Neuronal stem cell (in vitro differentiated cells): ENCODE measurements at regions not wholly inside any gene's neighbourhood (a gene's known extent, or its start where the extent isn't known, plus 50 kb on each side); places are given as distances from the start of the nearest gene placed in this dataset.

Experiments
- DNase-seq: peaks from one replicate; pipeline ENCODE4 v3.0.0-alpha.2; 2013; ENCODE audit warnings: low spot score
- H2AFZ ChIP-seq: one replicate; pipeline ENCODE4 v1.6.1; 2013; ENCODE audit warnings: mild to moderate bottlenecking, low read length, inconsistent platforms
- H2AK5ac ChIP-seq: 2 replicates; pipeline ENCODE4 v1.6.1; 2013; ENCODE audit warnings: low read depth, mild to moderate bottlenecking, inconsistent platforms, low read length, moderate library complexity, mixed read lengths
- H2BK120ac ChIP-seq: 2 replicates; pipeline ENCODE4 v1.6.1; 2013; ENCODE audit warnings: low read depth, mild to moderate bottlenecking, inconsistent platforms, low read length, moderate library complexity, mixed read lengths
- H2BK12ac ChIP-seq: one replicate; pipeline ENCODE4 v1.6.1; 2013; ENCODE audit warnings: low read length, inconsistent platforms
- H2BK15ac ChIP-seq: 2 replicates; pipeline ENCODE4 v1.6.1; 2013; ENCODE audit warnings: mild to moderate bottlenecking, low read length, inconsistent platforms, mixed read lengths
- H2BK5ac ChIP-seq: one replicate; pipeline ENCODE4 v1.6.1; 2013; ENCODE audit warnings: inconsistent platforms, mild to moderate bottlenecking, low read length, moderate library complexity
- H3K14ac ChIP-seq: one replicate; pipeline ENCODE4 v1.6.1; 2013; ENCODE audit warnings: low read length, inconsistent platforms
- H3K18ac ChIP-seq: 2 replicates; pipeline ENCODE4 v1.6.1; 2013; ENCODE audit warnings: low read length, inconsistent platforms
- H3K23ac ChIP-seq: 2 replicates; pipeline ENCODE4 v1.6.1; 2013; ENCODE audit warnings: low read depth, mild to moderate bottlenecking, mixed read lengths, low read length, inconsistent platforms; ENCODE audit not compliant: poor library complexity
- H3K27ac ChIP-seq: replicated peaks from 3 replicates; pipeline ENCODE4 v1.5.1; 2013; ENCODE audit warnings: low read length, inconsistent platforms
- H3K27me3 ChIP-seq, 3 experiments: 2 replicates each; pipeline ENCODE4 v1.6.1; 2013; ENCODE audit warnings: low read length in 3 of 3, mild to moderate bottlenecking in 2 of 3, inconsistent platforms in 1 of 3, low read depth in 1 of 3, mixed read lengths in 1 of 3, moderate library complexity in 1 of 3; ENCODE audit not compliant: control insufficient read depth in 3 of 3, insufficient read depth in 3 of 3
- H3K36me3 ChIP-seq, 2 donors: replicated peaks in 1 of 2; 2 replicates each; pipeline ENCODE4 v1.6.1; 2013; ENCODE audit warnings: low read length in 2 of 2; ENCODE audit not compliant: control insufficient read depth in 2 of 2, insufficient read depth in 2 of 2
- H3K4ac ChIP-seq: 2 replicates; pipeline ENCODE4 v1.6.1; 2013; ENCODE audit warnings: inconsistent platforms, mild to moderate bottlenecking, low read length, moderate library complexity
- H3K4me1 ChIP-seq, 2 donors: 1 replicate in 1 of 2; 2 replicates in 1 of 2; pipeline ENCODE4 v1.6.1; 2013; ENCODE audit warnings: low read length in 2 of 2, low read depth in 1 of 2; ENCODE audit not compliant: control insufficient read depth in 2 of 2, insufficient read depth in 1 of 2
- H3K4me2 ChIP-seq: one replicate; pipeline ENCODE4 v1.6.1; 2013; ENCODE audit warnings: mild to moderate bottlenecking, low read length, inconsistent platforms; ENCODE audit not compliant: insufficient read depth, poor library complexity, severe bottlenecking
- H3K4me3 ChIP-seq, 2 donors: 2 replicates each; pipeline ENCODE4 v1.5.1; 2013; ENCODE audit warnings: low read length in 2 of 2, mild to moderate bottlenecking in 2 of 2, inconsistent platforms in 1 of 2, moderate library complexity in 1 of 2
- H3K79me1 ChIP-seq: one replicate; pipeline ENCODE4 v1.6.1; 2013; ENCODE audit warnings: low read depth, mild to moderate bottlenecking, inconsistent platforms, low read length, moderate library complexity
- H3K9ac ChIP-seq: one replicate; pipeline ENCODE4 v1.6.1; 2013; ENCODE audit warnings: mild to moderate bottlenecking, low read depth, low read length, inconsistent platforms; ENCODE audit not compliant: poor library complexity
- H3K9me3 ChIP-seq, 2 donors: replicated peaks in 1 of 2; 2 replicates each; pipeline versions ENCODE3 to v1.6.1; 2013; ENCODE audit warnings: low read length in 2 of 2, mild to moderate bottlenecking in 2 of 2, inconsistent platforms in 1 of 2, low read depth in 1 of 2, mixed read lengths in 1 of 2, moderate library complexity in 1 of 2; ENCODE audit not compliant: control insufficient read depth in 2 of 2, insufficient read depth in 1 of 2
- H4K8ac ChIP-seq: one replicate; pipeline ENCODE4 v1.6.1; 2013; ENCODE audit warnings: low read depth, mild to moderate bottlenecking, inconsistent platforms, low read length, moderate library complexity
- H4K91ac ChIP-seq: one replicate; pipeline ENCODE4 v1.6.1; 2013; ENCODE audit warnings: low read length, low read depth, mild to moderate bottlenecking, inconsistent platforms; ENCODE audit not compliant: poor library complexity
- WGBS, 2 donors: extraction: QIAGEN DNeasy Blood & Tissue Kit; methylation state at CpG; one replicate each; pipeline ENCODE4 v1.1.7; 2013; ENCODE audit warnings: missing lambda C conversion rate in 2 of 2, mixed read lengths in 1 of 2; ENCODE audit not compliant: insufficient read length in 2 of 2, insufficient replicate concordance in 1 of 2; ENCODE audit errors: extremely low coverage in 2 of 2; 5-methylcytosine and 5-hydroxymethylcytosine counted together

DNA sequence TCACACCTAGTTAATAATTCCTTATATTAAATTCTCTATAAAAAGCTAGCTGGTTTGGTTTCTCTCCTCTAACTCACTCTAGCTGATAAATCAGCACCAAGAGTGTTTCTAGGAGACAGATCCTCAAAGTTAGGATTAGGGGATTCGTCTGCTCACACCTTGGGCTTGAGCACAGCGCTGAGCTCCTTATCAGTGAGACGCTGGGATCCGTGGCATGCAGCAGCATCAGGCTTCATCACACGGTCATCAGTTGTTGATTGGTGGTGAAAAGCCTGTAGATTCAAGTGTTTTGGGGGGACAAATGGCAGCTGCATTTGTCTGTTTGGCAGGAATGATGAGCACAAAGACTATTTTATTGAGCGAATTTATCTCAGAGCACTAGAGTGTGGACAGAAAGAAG, 72.6 kb upstream of the MC2R start:
- no peak overlapping the region for H3K4ac ChIP-seq
- no peak overlapping the region for H4K91ac ChIP-seq
- H3K36me3 ChIP-seq, result no peaks in the 10 kb centered on the region
- no CpG with 5 or more reads among the region's 6 CpGs for WGBS, 2 donors
- no peak overlapping the region for H3K14ac ChIP-seq
- H4K8ac ChIP-seq, result no peak overlapping the region
- no peak overlapping the region for H3K9ac ChIP-seq
- no peak overlapping the region for H2BK120ac ChIP-seq
- H3K27ac ChIP-seq, result no peak overlapping the region
- no peak overlapping the region for H2AK5ac ChIP-seq
- no peak overlapping the region for H3K4me2 ChIP-seq
- H3K23ac ChIP-seq, result no peak overlapping the region
- H3K18ac ChIP-seq, result no peak overlapping the region
- H3K79me1 ChIP-seq, result no peaks in the 10 kb centered on the region
- H3K27me3 ChIP-seq, result no peaks in the 10 kb centered on the region
- no peak overlapping the region for H2BK15ac ChIP-seq
- no peak overlapping the region for H3K4me3 ChIP-seq
- no peak overlapping the region for H2AFZ ChIP-seq
- DNase-seq, result no peak
- no peak overlapping the region for H2BK12ac ChIP-seq
- H2BK5ac ChIP-seq, result no peak overlapping the region
- no peaks in the 10 kb centered on the region for H3K4me1 ChIP-seq
- H3K9me3 ChIP-seq, result peaks cover 0 to 2% of the 10 kb centered on the region in 2 donors

DNA sequence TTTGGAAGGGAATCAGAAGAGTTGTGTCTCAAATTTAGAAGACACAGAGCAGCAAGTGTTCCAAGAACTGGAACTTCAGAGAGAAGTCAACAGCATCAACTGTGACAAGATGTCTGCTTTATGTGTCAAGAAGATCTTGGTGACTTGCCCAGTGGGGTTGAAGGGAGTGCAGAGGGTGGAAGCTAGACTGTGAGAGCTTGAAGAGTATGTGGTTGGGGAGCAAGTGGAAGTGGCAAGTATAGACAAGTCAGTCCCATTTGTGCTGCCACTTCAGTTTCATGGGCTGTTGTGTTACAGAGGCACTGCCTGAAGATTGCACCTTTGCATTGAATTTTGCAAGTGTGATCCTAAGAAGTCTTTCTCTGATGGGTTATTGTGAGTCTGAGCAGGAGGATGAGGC, 68.7 kb upstream of the MC2R start:
- H2AK5ac ChIP-seq, result no peak overlapping the region
- H2BK120ac ChIP-seq, result no peak overlapping the region
- H3K4me2 ChIP-seq, result no peak overlapping the region
- no peak overlapping the region for H3K4me3 ChIP-seq
- no peak overlapping the region for H4K91ac ChIP-seq
- H2BK5ac ChIP-seq, result no peak overlapping the region
- no peak overlapping the region for H3K27ac ChIP-seq
- H3K79me1 ChIP-seq, result no peaks in the 10 kb centered on the region
- H3K14ac ChIP-seq, result no peak overlapping the region
- no peak overlapping the region for H2BK12ac ChIP-seq
- H3K36me3 ChIP-seq, result no peaks in the 10 kb centered on the region
- no peak overlapping the region for H4K8ac ChIP-seq
- H3K9ac ChIP-seq, result no peak overlapping the region
- H2BK15ac ChIP-seq, result no peak overlapping the region
- H2AFZ ChIP-seq, result no peak overlapping the region
- no peak for DNase-seq
- no peaks in the 10 kb centered on the region for H3K27me3 ChIP-seq
- H3K4ac ChIP-seq, result no peak overlapping the region
- H3K9me3 ChIP-seq, result no peaks in the 10 kb centered on the region
- H3K23ac ChIP-seq, result no peak overlapping the region
- H3K4me1 ChIP-seq, result no peaks in the 10 kb centered on the region
- no peak overlapping the region for H3K18ac ChIP-seq

DNA sequence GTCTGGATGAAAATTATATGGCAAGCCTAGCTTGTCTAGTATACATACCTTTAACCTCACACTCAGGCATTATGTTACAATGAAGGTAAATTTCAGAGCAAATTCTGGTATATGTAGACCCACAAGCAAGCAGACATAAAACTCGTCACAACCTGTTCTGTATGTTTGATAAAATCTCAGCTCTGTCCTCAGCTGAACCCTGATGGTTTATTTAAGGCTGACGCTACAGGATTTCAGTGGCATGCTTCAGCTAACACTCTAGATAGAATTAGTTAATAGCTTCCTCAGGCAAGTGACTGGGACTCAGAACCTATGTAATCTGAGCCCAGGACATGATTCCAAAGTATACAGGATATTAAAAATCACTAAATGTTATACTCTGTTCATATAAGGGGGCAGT, 68.2 kb upstream of the MC2R start:
- WGBS, 2 donors, result no CpG with 5 or more reads among the region's 2 CpGs

DNA sequence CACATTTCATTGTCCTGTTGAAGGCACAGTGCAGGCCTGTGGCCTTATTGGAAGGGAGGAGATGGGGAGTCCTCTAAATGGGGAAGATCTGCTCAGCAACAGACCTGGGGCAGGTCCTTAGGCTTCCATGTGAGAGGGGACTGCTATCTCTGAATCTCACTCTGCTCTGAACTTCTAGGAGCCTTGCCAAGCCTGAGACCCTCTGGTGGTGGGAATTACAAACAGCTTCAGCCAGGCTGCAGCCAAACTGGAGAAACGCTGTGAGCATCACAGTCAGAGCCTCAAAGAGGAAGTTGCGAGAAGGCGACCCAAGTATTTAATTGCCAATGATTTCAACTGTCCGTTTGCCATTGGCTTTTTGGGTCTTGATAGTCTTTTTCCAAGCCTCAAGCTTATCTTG, 66.8 kb upstream of the MC2R start:
- H3K23ac ChIP-seq, result no peak overlapping the region
- no peaks in the 10 kb centered on the region for H3K27me3 ChIP-seq
- no peak overlapping the region for H3K18ac ChIP-seq
- H2BK5ac ChIP-seq, result no peak overlapping the region
- H3K4me1 ChIP-seq, result no peaks in the 10 kb centered on the region
- H2AK5ac ChIP-seq, result no peak overlapping the region
- H2BK120ac ChIP-seq, result no peak overlapping the region
- no peak overlapping the region for H2BK12ac ChIP-seq
- no peaks in the 10 kb centered on the region for H3K36me3 ChIP-seq
- no peak overlapping the region for H2BK15ac ChIP-seq
- peak; percentile 12 for DNase-seq
- no peaks in the 10 kb centered on the region for H3K79me1 ChIP-seq
- H3K4me2 ChIP-seq, result no peak overlapping the region
- no peak overlapping the region for H3K4me3 ChIP-seq
- H3K4ac ChIP-seq, result no peak overlapping the region
- H3K14ac ChIP-seq, result no peak overlapping the region
- no peaks in the 10 kb centered on the region for H3K9me3 ChIP-seq
- H4K8ac ChIP-seq, result no peak overlapping the region
- H2AFZ ChIP-seq, result peak overlapping the region; percentile 23
- H4K91ac ChIP-seq, result no peak overlapping the region
- H3K9ac ChIP-seq, result no peak overlapping the region
- WGBS, 2 donors, result no CpG with 5 or more reads among the region's 4 CpGs
- H3K27ac ChIP-seq, result no peak overlapping the region

More for the DNA sequence above, 68.2 kb upstream of the MC2R start:
- Histone ChIP-seq H3K14ac (no peak overlapping the region), H2BK120ac (no peak overlapping the region), H3K27me3 (no peaks in the 10 kb centered on the region), H3K23ac (no peak overlapping the region), H3K4me3 (no peak overlapping the region), H4K91ac (no peak overlapping the region), H3K9me3 (no peaks in the 10 kb centered on the region), H2BK12ac (no peak overlapping the region), H2BK15ac (no peak overlapping the region), H3K18ac (no peak overlapping the region), H4K8ac (no peak overlapping the region), H3K4ac (no peak overlapping the region), H3K9ac (no peak overlapping the region), H2AK5ac (no peak overlapping the region), H3K4me2 (no peak overlapping the region), H3K27ac (no peak overlapping the region), H2BK5ac (no peak overlapping the region), H3K36me3 (no peaks in the 10 kb centered on the region), H3K4me1 (no peaks in the 10 kb centered on the region), H3K79me1 (no peaks in the 10 kb centered on the region), H2AFZ (no peak overlapping the region)
- no peak for DNase-seq
